ENCODE measurements at regions not wholly inside any gene's neighbourhood (a gene's known extent, or its start where the extent isn't known, plus 50 kb on each side); places are given as distances from the start of the nearest gene placed in this dataset.

- Histone ChIP-seq H3K4me1 (ENCODE audit: low read length) (no peaks in the 10 kb centered on the region), H3K4me3 (ENCODE audit: low read length) (no peak overlapping the region), H3F3A (ENCODE audit: insufficient read depth, low read length) (no peaks in the 10 kb centered on the region), H3K4me2 (ENCODE audit: low read depth, low read length) (no peak overlapping the region), H3K9me3 (replicated peaks; ENCODE audit: insufficient read depth, low read length) (no peaks in the 10 kb centered on the region), H3K79me2 (ENCODE audit: low read length) (no peaks in the 10 kb centered on the region), H2AFZ (ENCODE audit: low read length) (no peak overlapping the region), H3K27ac (ENCODE audit: low read length) (no peak overlapping the region), H3K9me2 (replicated peaks; ENCODE audit: insufficient read depth, low read length) (no peaks in the 10 kb centered on the region), H3K9ac (ENCODE audit: low read length) (no peak overlapping the region), H4K20me1 (ENCODE audit: insufficient read depth, low read length) (no peaks in the 10 kb centered on the region), H3K36me3 (replicated peaks; ENCODE audit: insufficient read depth, low read length) (no peaks in the 10 kb centered on the region), H3K27me3 (replicated peaks; ENCODE audit: insufficient read depth, low read length) (no peaks in the 10 kb centered on the region)
- no peak for TF ChIP-seq EZH2phosphoT487 (IDR thresholded peaks at IDR 0.05; ENCODE audit: low read length)
- TF ChIP-seq, protein P1, sequence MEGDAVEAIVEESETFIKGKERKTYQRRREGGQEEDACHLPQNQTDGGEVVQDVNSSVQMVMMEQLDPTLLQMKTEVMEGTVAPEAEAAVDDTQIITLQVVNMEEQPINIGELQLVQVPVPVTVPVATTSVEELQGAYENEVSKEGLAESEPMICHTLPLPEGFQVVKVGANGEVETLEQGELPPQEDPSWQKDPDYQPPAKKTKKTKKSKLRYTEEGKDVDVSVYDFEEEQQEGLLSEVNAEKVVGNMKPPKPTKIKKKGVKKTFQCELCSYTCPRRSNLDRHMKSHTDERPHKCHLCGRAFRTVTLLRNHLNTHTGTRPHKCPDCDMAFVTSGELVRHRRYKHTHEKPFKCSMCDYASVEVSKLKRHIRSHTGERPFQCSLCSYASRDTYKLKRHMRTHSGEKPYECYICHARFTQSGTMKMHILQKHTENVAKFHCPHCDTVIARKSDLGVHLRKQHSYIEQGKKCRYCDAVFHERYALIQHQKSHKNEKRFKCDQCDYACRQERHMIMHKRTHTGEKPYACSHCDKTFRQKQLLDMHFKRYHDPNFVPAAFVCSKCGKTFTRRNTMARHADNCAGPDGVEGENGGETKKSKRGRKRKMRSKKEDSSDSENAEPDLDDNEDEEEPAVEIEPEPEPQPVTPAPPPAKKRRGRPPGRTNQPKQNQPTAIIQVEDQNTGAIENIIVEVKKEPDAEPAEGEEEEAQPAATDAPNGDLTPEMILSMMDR (IDR thresholded peaks at IDR 0.05; ENCODE audit: low read length), result no peak
- TF ChIP-seq EZH2 (optimal IDR thresholded peaks at IDR 0.05; ENCODE audit: low read depth, low read length), result no peak
- no peak for DNase-seq
Observed at GRCh38 chr18:1917569-1917968, 653.7 kb downstream of the METTL4 start.

GRCh38 chr18:1922066-1922465 lies 649.2 kb downstream of the METTL4 start:
- no peak for DNase-seq
- Histone ChIP-seq H3K27me3 (replicated peaks; ENCODE audit: insufficient read depth, low read length) (no peaks in the 10 kb centered on the region), H3K4me3 (ENCODE audit: low read length) (no peak overlapping the region), H3K9ac (ENCODE audit: low read length) (no peak overlapping the region), H3K36me3 (replicated peaks; ENCODE audit: insufficient read depth, low read length) (no peaks in the 10 kb centered on the region), H3K9me3 (replicated peaks; ENCODE audit: insufficient read depth, low read length) (no peaks in the 10 kb centered on the region), H3K4me2 (ENCODE audit: low read depth, low read length) (no peak overlapping the region), H3F3A (ENCODE audit: insufficient read depth, low read length) (no peaks in the 10 kb centered on the region), H3K79me2 (ENCODE audit: low read length) (no peaks in the 10 kb centered on the region), H4K20me1 (ENCODE audit: insufficient read depth, low read length) (no peaks in the 10 kb centered on the region), H2AFZ (ENCODE audit: low read length) (no peak overlapping the region), H3K27ac (ENCODE audit: low read length) (no peak overlapping the region), H3K9me2 (replicated peaks; ENCODE audit: insufficient read depth, low read length) (no peaks in the 10 kb centered on the region), H3K4me1 (ENCODE audit: low read length) (no peaks in the 10 kb centered on the region)
- no peak for TF ChIP-seq EZH2phosphoT487 (IDR thresholded peaks at IDR 0.05; ENCODE audit: low read length)
- TF ChIP-seq, protein P1 (IDR thresholded peaks at IDR 0.05; ENCODE audit: low read length), result no peak
- TF ChIP-seq EZH2 (optimal IDR thresholded peaks at IDR 0.05; ENCODE audit: low read depth, low read length), result no peak

DNA sequence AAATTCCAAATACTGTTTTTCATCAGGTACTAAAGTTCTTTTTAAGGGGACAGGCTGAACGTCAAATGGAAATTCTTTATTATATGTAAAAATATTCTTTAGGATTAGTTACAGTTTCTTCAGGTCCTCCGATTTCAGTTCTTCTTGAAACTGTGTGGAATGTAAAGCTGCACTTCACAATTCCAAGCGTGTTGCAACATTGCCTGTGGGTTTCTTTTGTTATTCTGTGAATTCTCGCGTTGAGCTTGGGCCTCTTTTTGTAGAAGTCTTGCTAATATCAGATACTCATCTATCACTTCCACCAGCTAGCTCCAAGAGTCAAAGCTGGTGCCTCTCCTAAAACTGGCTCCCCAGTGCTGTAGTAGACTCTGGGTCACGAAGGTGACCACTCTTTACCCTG lies 642.6 kb downstream of the METTL4 start:
- no peak overlapping the region for H3K9ac ChIP-seq (ENCODE audit: low read length)
- H3K36me3 ChIP-seq (replicated peaks; ENCODE audit: insufficient read depth, low read length), result no peaks in the 10 kb centered on the region
- H3K4me2 ChIP-seq (ENCODE audit: low read depth, low read length), result no peak overlapping the region
- no peaks in the 10 kb centered on the region for H3K4me1 ChIP-seq (ENCODE audit: low read length)
- H3K27me3 ChIP-seq (replicated peaks; ENCODE audit: insufficient read depth, low read length), result no peaks in the 10 kb centered on the region
- DNase-seq, result no peak
- H3F3A ChIP-seq (ENCODE audit: insufficient read depth, low read length), result no peaks in the 10 kb centered on the region
- H3K4me3 ChIP-seq (ENCODE audit: low read length), result no peak overlapping the region
- no peaks in the 10 kb centered on the region for H3K9me3 ChIP-seq (replicated peaks; ENCODE audit: insufficient read depth, low read length)
- H2AFZ ChIP-seq (ENCODE audit: low read length), result no peak overlapping the region
- H3K27ac ChIP-seq (ENCODE audit: low read length), result no peak overlapping the region
- H4K20me1 ChIP-seq (ENCODE audit: insufficient read depth, low read length), result no peaks in the 10 kb centered on the region
- TF ChIP-seq, protein P1 (IDR thresholded peaks at IDR 0.05; ENCODE audit: low read length), result no peak
- TF ChIP-seq EZH2phosphoT487 (IDR thresholded peaks at IDR 0.05; ENCODE audit: low read length), result no peak
- TF ChIP-seq EZH2 (optimal IDR thresholded peaks at IDR 0.05; ENCODE audit: low read depth, low read length), result no peak
- H3K79me2 ChIP-seq (ENCODE audit: low read length), result no peaks in the 10 kb centered on the region
- H3K9me2 ChIP-seq (replicated peaks; ENCODE audit: insufficient read depth, low read length), result no peaks in the 10 kb centered on the region
